ENCODE measurements at regions not wholly inside any gene's neighbourhood (a gene's known extent, or its start where the extent isn't known, plus 50 kb on each side); places are given as distances from the start of the nearest gene placed in this dataset.

DNA sequence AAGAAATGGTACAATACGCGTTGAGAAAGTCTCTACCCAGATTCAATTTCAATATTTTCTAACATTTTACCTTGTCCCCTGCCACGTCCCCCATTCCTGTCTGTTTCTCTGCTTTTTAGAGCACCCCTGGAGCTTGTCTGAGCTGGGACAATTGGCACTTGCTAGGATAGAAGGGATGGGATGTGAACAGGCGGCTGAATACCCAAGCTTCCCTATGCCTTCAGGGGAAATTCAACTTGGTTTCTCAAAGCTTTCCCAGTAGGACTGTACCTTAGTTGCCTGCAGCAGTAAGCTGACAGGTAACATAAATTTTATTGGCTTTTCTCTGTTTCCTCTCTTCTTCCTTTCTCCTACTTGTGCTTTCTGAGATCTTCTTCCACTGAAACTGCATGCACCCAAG lies 1663.3 kb downstream of the EFNB2 start:
- no peak for TF ChIP-seq POLR2A (IDR thresholded peaks at IDR 0.05)
- TF ChIP-seq, protein P1, sequence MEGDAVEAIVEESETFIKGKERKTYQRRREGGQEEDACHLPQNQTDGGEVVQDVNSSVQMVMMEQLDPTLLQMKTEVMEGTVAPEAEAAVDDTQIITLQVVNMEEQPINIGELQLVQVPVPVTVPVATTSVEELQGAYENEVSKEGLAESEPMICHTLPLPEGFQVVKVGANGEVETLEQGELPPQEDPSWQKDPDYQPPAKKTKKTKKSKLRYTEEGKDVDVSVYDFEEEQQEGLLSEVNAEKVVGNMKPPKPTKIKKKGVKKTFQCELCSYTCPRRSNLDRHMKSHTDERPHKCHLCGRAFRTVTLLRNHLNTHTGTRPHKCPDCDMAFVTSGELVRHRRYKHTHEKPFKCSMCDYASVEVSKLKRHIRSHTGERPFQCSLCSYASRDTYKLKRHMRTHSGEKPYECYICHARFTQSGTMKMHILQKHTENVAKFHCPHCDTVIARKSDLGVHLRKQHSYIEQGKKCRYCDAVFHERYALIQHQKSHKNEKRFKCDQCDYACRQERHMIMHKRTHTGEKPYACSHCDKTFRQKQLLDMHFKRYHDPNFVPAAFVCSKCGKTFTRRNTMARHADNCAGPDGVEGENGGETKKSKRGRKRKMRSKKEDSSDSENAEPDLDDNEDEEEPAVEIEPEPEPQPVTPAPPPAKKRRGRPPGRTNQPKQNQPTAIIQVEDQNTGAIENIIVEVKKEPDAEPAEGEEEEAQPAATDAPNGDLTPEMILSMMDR (IDR thresholded peaks at IDR 0.05): no peak
- Histone ChIP-seq H3K9me3 (no peaks in the 10 kb centered on the region), H3K4me1 (no peaks in the 10 kb centered on the region), H3K27ac (no peak overlapping the region), H3K36me3 (replicated peaks in 1 of 2; ENCODE audit: insufficient read depth in 1 of 2, low read depth in 2 of 2) (no peaks in the 10 kb centered on the region), H3K4me3 (no peak overlapping the region), H3K27me3 (no peaks in the 10 kb centered on the region)
- WGBS, 2 donors: 58 to 66% methylated on average over 4 of the region's 4 CpGs
- intact Hi-C loops (cut with DNase I): no loop called here
- DNase-seq: no peak
- ATAC-seq: no peak

DNA sequence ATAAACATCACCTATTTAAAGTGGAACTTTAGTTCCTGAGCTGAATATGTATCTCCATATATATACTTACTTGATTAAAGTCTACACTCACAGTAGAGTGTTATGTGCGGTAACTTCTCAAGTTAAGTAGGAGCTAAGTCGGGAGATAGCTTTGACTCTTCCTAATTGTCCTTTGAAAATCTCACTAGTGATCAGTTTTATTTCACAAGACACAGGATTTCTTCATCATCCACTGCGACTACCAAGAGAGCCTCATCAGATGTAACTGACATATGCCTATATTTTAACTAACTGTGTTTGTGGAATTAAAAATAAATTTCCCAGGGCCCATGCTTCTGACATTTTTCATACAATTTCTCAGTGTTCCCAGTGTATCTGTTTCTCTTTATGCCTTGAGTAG lies 1664.0 kb downstream of the EFNB2 start:
- Histone ChIP-seq H3K4me1 (no peaks in the 10 kb centered on the region), H3K36me3 (replicated peaks in 1 of 2; ENCODE audit: insufficient read depth in 1 of 2, low read depth in 2 of 2) (no peaks in the 10 kb centered on the region), H3K27me3 (no peaks in the 10 kb centered on the region), H3K9me3 (no peaks in the 10 kb centered on the region), H3K27ac (no peak overlapping the region), H3K4me3 (no peak overlapping the region)
- ATAC-seq: no peak
- intact Hi-C loops (cut with DNase I): no loop called here
- DNase-seq: no peak
- TF ChIP-seq, protein P1 (IDR thresholded peaks at IDR 0.05): no peak
- TF ChIP-seq POLR2A (IDR thresholded peaks at IDR 0.05): no peak
- 83 to 92% methylated on average over 3 of the region's 3 CpGs for WGBS, 2 donors

DNA sequence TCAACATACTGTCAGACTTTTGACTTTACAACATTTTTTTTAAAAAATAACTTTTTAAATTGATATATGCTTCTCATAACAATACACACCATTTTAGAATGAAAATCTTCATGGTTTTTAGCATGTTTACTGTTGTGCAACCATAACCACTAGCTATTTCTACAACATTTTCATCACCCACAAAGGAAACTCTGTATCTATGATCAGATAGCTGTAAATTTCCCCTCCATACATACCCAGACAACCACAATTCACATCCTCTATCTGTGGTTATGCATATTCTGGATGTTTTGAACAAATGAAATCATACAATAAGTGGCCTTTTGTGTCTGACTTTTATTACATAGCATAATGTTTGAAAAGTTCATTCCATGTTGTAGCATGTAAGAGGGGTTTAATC lies 1666.0 kb downstream of the EFNB2 start:
- TF ChIP-seq POLR2A (IDR thresholded peaks at IDR 0.05): no peak
- TF ChIP-seq, protein P1 (IDR thresholded peaks at IDR 0.05): no peak
- H3K4me3 ChIP-seq: no peak overlapping the region
- intact Hi-C loops (cut with DNase I): no loop called here
- H3K4me1 ChIP-seq: no peaks in the 10 kb centered on the region
- no peaks in the 10 kb centered on the region for H3K9me3 ChIP-seq
- no peaks in the 10 kb centered on the region for H3K27me3 ChIP-seq
- DNase-seq: no peak
- no peak for ATAC-seq
- no peak overlapping the region for H3K27ac ChIP-seq
- H3K36me3 ChIP-seq (replicated peaks in 1 of 2; ENCODE audit: insufficient read depth in 1 of 2, low read depth in 2 of 2): no peaks in the 10 kb centered on the region

DNA sequence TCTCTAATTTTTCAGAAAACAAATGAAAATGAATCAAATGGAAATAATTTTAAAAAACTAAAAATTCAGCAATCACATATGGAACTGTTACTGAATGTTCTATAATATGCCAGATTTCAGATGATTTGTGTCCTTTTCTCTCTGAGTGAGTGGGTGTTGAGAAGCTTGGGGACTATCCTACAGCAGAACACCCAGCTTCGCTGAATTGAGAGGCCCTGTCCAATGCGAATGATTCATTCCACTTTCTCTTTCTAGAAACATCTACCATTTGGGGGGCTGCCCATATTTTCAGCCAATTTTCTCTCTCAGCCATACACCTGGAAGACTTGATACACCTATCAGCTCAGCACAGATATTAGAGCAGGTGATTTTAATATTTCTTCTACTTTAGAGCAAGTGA lies 1666.7 kb downstream of the EFNB2 start:
- H3K27ac ChIP-seq: no peak overlapping the region
- intact Hi-C loops (cut with DNase I): no loop called here
- no peak overlapping the region for H3K4me3 ChIP-seq
- TF ChIP-seq, protein P1 (IDR thresholded peaks at IDR 0.05): no peak
- TF ChIP-seq POLR2A (IDR thresholded peaks at IDR 0.05): no peak
- H3K27me3 ChIP-seq: no peaks in the 10 kb centered on the region
- H3K9me3 ChIP-seq: no peaks in the 10 kb centered on the region
- 52 to 58% methylated on average over 2 of the region's 2 CpGs for WGBS, 2 donors
- ATAC-seq (no peak), DNase-seq (no peak)
- H3K4me1 ChIP-seq: no peaks in the 10 kb centered on the region
- H3K36me3 ChIP-seq (replicated peaks in 1 of 2; ENCODE audit: insufficient read depth in 1 of 2, low read depth in 2 of 2): no peaks in the 10 kb centered on the region

DNA sequence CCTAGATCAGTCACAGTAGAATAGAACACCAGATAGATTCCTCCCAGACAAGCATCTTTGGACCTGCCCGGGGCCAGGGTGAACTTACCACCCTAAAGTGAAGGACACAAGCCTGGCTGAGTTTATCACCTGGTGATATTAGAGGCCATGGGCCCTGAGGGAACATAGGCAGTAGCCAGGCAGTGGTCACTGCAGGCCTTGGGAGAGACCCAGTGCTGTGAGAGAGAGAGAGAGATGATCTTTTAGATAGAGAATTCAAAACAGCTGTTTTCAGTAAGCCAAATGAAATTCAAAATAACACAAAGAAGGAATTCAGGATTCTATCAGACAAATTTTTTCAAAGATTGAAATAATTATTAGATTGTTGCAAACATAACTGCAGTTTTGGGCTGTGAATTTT lies 1679.9 kb downstream of the EFNB2 start:
- WGBS, 2 donors: 42 to 80% methylated on average over 1 of the region's 1 CpG
- Histone ChIP-seq H3K36me3 (replicated peaks in 1 of 2; ENCODE audit: insufficient read depth in 1 of 2, low read depth in 2 of 2) (no peaks in the 10 kb centered on the region), H3K27me3 (no peaks in the 10 kb centered on the region), H3K9me3 (no peaks in the 10 kb centered on the region), H3K4me3 (no peak overlapping the region), H3K4me1 (no peaks in the 10 kb centered on the region), H3K27ac (no peak overlapping the region)
- DNase-seq: no peak
- intact Hi-C loops (cut with DNase I): no loop called here
- no peak for ATAC-seq
- TF ChIP-seq POLR2A (IDR thresholded peaks at IDR 0.05): no peak
- TF ChIP-seq, protein P1 (IDR thresholded peaks at IDR 0.05): no peak
